Stimulated activated CD4-positive, alpha-beta T cell treated with anti-CD3 and anti-CD28 coated beads, Interleukin-12 subunit alpha, Interleukin-12 subunit beta, amount 100 ng/mL, for 48 hours (primary cell): ENCODE measurements at regions not wholly inside any gene's neighbourhood (a gene's known extent, or its start where the extent isn't known, plus 50 kb on each side); places are given as distances from the start of the nearest gene placed in this dataset.

Source experiments
- DNase-seq, 3 donors: peaks; one replicate each; pipeline ENCODE4 v3.0.0-alpha.2; 2020; ENCODE audit warnings: low read depth in 2 of 3, low spot score in 1 of 3

- no peak for DNase-seq
Observed at GRCh38 chr2:79359419-79359818, 153.4 kb upstream of the CTNNA2 start.

GRCh38 chr2:79355569-79355968 is 157.3 kb upstream of the CTNNA2 start:
- DNase-seq, result no peak

- DNase-seq, result no peak
Observed at GRCh38 chr2:79327460-79327859, 167.9 kb upstream of the REG3A start.

- no peak for DNase-seq
Observed at GRCh38 chr2:79320871-79321270, 161.3 kb upstream of the REG3A start.

- DNase-seq, result no peak
Observed at GRCh38 chr2:79294994-79295393, 135.4 kb upstream of the REG3A start.

- DNase-seq, result no peak
Observed at GRCh38 chr2:79292958-79293315, 133.4 kb upstream of the REG3A start.

GRCh38 chr2:79292239-79292957 is 132.8 kb upstream of the REG3A start:
- no peak for DNase-seq

GRCh38 chr2:79275863-79276262 is 116.3 kb upstream of the REG3A start:
- DNase-seq, result no peak

- no peak for DNase-seq
Observed at GRCh38 chr2:79275197-79275596, 115.6 kb upstream of the REG3A start.

- DNase-seq, result no peak
Observed at GRCh38 chr2:79272616-79273015, 113.1 kb upstream of the REG3A start.

- DNase-seq, result no peak
Observed at GRCh38 chr2:79271456-79271855, 111.9 kb upstream of the REG3A start.

GRCh38 chr2:79260848-79261247 is 101.3 kb upstream of the REG3A start:
- no peak for DNase-seq

- no peak for DNase-seq
Observed at GRCh38 chr2:79259959-79260358, 100.4 kb upstream of the REG3A start.

- no peak for DNase-seq
Observed at GRCh38 chr2:79259296-79259695, 99.7 kb upstream of the REG3A start.

GRCh38 chr2:79253243-79253774 is 93.8 kb upstream of the REG3A start:
- no peak for DNase-seq

GRCh38 chr2:79250656-79251055 is 91.1 kb upstream of the REG3A start:
- DNase-seq, result no peak

GRCh38 chr2:79248776-79249175 is 89.2 kb upstream of the REG3A start:
- no peak for DNase-seq

- DNase-seq, result no peak
Observed at GRCh38 chr2:79235135-79235534, 75.6 kb upstream of the REG3A start.

GRCh38 chr2:79223539-79223938 is 64.0 kb upstream of the REG3A start:
- no peak for DNase-seq

- DNase-seq, result peak in 1 of 3 donors; percentile 12
Observed at GRCh38 chr2:79219383-79219988, 59.9 kb upstream of the REG3A start.

GRCh38 chr2:79210274-79210917 is 50.8 kb upstream of the REG3A start:
- DNase-seq, result no peak
